OCI-LY3 (cell line): ENCODE measurements at regions not wholly inside any gene's neighbourhood (a gene's known extent, or its start where the extent isn't known, plus 50 kb on each side); places are given as distances from the start of the nearest gene placed in this dataset.

ENCODE experiments used
- EZH2phosphoT487 ChIP-seq: fragments of 200-600 bp; shearing (Covaris generic); IDR thresholded peaks from 2 replicates; pipeline ENCODE4 v1.6.1; 2018; ENCODE audit warnings: antibody characterized with exemption, mixed run types, low read depth
- TF ChIP-seq, protein P1 (sequence below): fragments of 200-600, 300-600 bp; sonication (generic); IDR thresholded peaks from 2 replicates; pipeline ENCODE4 v1.5.1; 2014; ENCODE audit warnings: antibody characterized with exemption, low read length, low read depth

- TF ChIP-seq, protein P1, sequence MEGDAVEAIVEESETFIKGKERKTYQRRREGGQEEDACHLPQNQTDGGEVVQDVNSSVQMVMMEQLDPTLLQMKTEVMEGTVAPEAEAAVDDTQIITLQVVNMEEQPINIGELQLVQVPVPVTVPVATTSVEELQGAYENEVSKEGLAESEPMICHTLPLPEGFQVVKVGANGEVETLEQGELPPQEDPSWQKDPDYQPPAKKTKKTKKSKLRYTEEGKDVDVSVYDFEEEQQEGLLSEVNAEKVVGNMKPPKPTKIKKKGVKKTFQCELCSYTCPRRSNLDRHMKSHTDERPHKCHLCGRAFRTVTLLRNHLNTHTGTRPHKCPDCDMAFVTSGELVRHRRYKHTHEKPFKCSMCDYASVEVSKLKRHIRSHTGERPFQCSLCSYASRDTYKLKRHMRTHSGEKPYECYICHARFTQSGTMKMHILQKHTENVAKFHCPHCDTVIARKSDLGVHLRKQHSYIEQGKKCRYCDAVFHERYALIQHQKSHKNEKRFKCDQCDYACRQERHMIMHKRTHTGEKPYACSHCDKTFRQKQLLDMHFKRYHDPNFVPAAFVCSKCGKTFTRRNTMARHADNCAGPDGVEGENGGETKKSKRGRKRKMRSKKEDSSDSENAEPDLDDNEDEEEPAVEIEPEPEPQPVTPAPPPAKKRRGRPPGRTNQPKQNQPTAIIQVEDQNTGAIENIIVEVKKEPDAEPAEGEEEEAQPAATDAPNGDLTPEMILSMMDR: no peak
- TF ChIP-seq EZH2phosphoT487: no peak
Observed at GRCh38 chr4:17286752-17287460, 225.0 kb downstream of the QDPR start.
